Ecto neural progenitor cell (in vitro differentiated cells): ENCODE measurements at regions not wholly inside any gene's neighbourhood (a gene's known extent, or its start where the extent isn't known, plus 50 kb on each side); places are given as distances from the start of the nearest gene placed in this dataset.

Experiments used
- DNase-seq: peaks from one replicate; pipeline ENCODE4 v3.0.0-alpha.2; 2018; ENCODE audit warnings: low spot score

DNA sequence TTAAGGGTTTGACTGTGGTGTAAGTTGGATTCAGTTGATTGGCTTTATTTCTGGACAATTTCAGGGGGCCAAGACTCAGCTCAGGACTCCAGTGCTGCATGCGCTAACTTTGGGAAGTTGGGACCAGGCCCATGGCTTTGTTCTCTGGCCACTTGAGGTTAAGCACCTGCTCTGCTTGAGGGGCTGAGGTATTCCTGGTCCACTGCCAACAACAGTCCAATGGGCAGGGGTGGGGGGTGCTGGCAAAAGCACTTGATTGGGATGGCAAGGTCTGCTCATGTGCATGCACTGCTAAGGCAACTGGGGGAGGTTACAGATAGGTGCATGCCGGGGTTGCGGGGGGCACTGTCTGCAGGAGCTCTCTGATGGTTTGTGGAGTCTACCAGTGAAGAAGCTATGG is 52.6 kb upstream of the ASB17 start:
- DNase-seq = no peak

- DNase-seq = no peak
Measured at GRCh38 chr1:75985827-75986226, 53.6 kb upstream of the ASB17 start.

DNA sequence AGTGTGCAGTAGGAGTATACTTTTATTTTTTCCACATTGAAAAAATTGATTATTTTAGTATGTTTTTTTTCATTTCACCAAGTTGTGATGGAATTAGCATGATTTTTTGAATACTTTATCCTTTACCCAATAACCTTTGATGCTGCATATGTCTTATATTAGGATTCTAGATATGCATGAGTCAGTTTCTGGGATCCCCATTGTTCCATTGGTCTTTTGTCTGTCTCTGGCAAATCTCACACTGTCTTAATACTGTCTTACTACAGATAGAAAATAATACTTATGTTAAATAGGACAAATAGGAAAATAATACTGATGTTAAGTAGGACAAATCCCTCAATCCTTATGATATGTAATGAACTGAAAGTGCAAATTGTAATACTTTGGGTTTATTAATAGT is 54.3 kb upstream of the ASB17 start:
- DNase-seq = no peak

DNA sequence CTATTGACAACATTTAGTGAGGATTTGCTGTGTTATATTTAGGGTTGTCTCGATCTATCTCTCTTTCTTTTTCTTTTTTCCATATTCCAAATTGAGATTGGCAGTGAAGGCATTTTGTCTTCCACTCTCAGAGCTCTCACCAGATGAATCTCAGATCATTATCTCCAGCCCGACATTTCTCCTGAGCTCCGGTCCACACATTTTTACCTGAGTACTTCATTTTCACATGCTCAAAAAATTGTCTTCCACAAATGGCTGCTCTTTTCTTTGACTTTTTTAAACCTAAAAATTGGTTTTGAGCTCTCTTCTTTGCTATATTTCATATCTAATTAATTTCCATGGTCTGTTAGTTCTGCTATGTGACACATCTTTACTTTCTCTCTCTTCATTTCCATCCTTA is 56.9 kb upstream of the ASB17 start:
- DNase-seq = no peak

DNA sequence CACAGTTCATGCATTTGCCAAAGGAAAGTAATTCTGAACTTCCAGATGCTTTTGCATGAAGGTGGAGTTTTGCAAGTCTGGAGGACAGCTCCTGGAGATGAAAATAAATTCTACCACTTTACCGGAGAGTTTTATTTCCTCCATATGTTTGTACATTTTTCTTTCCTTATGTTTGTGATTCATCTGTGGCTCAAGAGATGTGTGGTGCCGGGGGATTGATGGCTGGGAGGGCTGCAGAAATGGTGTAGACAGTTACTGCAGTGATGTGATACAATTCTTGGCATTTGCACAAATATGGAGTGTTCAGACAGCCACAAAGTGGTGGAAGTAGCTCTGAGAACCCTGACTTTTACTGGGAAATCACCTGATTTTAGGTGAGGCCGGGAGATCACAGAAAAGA is 58.5 kb upstream of the ASB17 start:
- no peak for DNase-seq

- peak; percentile 84 for DNase-seq
Measured at GRCh38 chr1:75991497-75992114, 59.4 kb upstream of the ASB17 start.

GRCh38 chr1:75992312-75992711 is 60.1 kb upstream of the ASB17 start:
- DNase-seq = no peak

DNA sequence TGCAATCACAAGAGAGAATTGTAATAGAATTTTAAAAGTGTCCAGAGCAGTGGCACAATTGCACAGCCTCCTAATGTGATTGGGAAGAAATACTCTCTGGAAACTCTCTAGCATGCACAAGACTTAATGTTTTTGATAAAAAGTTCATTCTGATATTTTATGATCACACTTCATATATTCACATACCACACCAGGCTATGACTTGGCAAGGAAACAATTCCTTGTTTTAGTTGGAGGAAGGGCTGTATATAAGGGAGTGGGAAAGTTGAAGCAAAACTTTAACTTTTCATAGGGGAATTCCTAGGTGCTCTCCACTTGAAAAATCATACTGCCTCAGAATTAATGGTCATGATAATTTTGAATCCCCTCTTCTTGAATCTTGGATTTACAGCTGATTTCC is 61.5 kb upstream of the ASB17 start:
- DNase-seq = no peak

DNA sequence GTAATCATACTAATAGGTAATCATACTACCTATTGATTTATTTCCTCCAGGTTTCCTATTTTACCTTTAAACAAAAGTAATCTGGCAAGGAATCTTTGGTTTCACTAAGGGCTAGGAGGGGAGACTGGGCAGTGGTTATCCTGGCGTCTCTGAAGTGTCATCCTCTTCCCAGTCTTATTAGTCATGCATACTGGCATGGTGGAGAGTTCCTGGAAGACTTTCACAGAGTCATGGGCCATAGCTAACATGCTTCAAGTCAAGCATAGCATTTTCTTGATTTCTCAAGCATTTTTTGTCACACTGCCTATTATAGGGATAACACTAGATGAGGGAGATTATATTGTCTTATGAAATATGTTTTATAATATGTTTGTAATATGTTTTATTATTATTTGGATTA is 64.0 kb upstream of the ASB17 start:
- no peak for DNase-seq

DNA sequence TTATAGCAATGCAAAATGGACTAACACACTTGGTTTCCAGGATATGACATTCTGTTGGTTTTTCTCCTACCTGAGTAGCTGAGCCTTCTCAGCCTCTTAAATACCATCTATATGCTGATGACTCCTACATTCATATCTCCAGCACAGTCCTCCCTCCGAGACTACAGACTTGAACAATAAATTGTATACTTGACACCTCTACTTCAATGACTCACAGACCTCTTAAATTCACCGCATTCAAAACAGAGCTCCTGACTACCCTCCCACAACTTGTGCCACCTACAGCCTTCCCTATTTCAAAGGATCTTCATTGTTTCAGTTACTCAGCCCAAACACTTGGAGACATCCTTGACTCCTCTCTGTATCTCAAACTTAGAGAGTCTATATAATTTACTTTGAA is 66.8 kb upstream of the ASB17 start:
- no peak for DNase-seq

GRCh38 chr1:76003946-76004345 is 70.6 kb upstream of the ST6GALNAC3 start:
- no peak for DNase-seq

- DNase-seq = no peak
Measured at GRCh38 chr1:76005765-76006164, 68.8 kb upstream of the ST6GALNAC3 start.

DNA sequence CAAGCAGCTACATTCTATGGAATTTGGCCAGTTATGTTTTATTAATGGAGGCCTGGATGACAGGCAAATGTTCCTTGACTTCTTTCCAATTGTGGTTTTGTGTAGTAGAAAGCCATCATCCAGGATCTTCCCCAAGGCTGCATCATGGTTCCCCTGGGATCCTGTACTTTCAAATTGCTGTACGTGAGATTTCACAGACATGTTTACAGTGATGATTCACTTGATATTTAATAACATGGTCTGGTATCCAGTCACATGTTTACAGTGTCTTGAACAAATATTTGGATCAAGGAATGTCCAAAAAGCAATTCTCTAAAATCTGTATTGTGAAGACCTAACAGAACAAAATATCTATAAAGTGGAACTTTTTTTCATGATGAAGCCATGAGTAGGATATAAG is 68.3 kb upstream of the ST6GALNAC3 start:
- DNase-seq = no peak

- no peak for DNase-seq
Measured at GRCh38 chr1:76010802-76011201, 63.7 kb upstream of the ST6GALNAC3 start.

GRCh38 chr1:76012341-76013205 is 62.0 kb upstream of the ST6GALNAC3 start:
- no peak for DNase-seq

GRCh38 chr1:76013206-76013581 is 61.4 kb upstream of the ST6GALNAC3 start:
- no peak for DNase-seq

DNA sequence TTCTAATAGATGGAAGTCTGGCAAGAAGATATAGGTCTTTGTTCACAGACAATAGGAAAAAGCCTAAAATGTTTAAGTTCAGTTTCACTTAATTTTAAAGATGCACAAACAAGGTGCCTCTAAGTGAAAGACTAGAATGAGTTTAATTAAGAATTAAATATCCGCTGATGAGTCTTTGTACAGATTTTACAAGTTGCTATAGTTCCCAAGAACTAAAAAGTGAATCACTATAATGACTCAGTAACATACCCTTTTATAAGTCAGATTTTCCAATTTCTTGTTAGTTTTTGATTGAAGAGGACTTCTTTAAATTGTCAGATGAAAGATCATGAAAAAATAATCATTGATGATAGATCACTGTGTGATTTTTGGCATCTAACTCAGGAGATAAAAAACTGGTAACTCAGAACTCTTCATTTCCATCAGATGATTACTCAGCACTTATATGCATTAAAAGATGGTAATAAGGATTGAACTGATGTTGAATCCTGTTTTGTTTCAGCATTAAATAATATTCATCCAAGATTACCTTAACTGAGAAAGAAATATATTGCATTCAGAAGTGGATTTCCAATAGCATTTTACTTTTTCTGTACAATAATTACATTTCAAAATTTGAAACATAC is 59.0 kb upstream of the ST6GALNAC3 start:
- no peak for DNase-seq

DNA sequence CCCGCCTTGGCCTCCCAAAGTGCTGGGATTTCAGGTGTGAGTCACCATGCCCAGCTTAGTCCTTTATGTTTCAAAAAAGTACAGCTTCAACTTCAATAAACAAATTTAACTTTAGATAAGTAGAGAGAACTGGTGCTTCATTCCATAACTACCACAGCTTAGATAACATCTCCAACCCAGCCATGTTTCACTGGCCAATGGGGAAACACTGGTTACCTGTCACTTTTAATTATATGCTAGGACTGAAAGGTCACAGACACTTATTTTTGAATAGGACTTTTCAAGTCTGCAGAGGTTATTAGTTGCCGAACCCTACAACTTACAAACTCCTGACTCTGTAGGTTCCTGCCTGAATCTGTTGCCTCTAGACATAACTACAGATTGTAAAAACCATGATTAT is 56.5 kb upstream of the ST6GALNAC3 start:
- DNase-seq = no peak

DNA sequence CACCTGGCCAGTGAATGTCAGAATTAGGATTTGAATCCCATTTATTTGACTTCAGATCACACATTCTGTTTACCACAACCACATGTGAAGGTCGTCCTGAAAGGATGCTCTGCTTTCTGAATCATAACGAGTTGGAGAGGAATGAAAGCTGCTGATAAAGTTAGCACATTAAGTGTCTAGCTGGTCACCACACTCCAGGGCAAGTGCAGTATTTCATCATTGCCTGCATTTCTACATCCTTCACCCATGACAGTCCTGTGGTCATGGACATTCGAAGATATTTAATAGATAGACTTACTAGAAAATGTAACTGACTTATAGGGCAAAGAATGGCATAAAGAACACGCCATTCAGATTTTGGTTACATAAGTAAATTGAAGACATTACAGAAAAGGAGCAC is 52.7 kb upstream of the ST6GALNAC3 start:
- DNase-seq = no peak

DNA sequence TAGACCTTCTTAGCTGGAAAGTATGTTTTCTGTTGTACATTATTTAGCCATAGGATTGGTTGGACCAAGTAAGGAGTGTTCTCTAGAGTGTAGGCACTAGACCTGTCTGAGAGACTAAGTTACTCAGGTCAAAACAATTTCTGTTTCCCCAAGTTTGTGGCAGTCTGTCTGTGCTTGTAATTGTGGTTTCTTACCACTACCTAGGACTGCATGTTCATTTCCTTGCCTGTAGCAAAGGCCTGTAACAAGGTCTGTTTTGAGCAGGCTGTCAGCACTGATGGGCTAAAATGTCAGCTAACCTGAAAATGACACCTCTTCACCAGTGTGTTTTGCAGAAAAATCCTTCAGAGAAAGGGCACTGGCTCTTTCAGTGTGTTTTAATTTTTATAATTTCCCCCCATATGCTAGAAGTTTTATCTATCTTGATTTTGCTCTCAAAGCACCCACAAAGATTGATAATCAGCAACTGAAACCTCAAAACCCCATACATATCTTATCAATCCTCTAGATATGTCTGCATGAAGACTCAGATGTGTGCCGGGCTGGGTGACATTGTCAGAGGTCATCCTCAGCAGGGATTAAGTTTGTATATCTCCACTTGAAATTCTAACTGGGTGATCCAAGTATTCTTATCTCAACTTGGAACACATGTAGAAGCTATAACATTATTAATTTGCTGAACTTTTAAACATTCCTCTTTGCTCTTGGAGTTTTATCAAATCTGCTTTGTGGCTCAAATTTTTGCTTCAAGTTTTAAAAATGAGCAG is 50.7 kb upstream of the ST6GALNAC3 start:
- no peak for DNase-seq
